Right lobe of liver (tissue), 4 donors: ENCODE measurements at regions not wholly inside any gene's neighbourhood (a gene's known extent, or its start where the extent isn't known, plus 50 kb on each side); places are given as distances from the start of the nearest gene placed in this dataset.

Experiments used
- CTCF ChIP-seq, 4 donors: fragments of 200-600 bp in 3 of 4; fragments of 450-650 bp in 1 of 4; IDR thresholded peaks; one replicate each; pipeline versions ENCODE4 v1.5.1 to v1.8.0; 2016 to 2022; ENCODE audit warnings: antibody characterized with exemption in 4 of 4, mild to moderate bottlenecking in 2 of 4
- POLR2A ChIP-seq: fragments of 450-650 bp; IDR thresholded peaks from one replicate; pipeline ENCODE4 v1.6.1; 2017; ENCODE audit warnings: antibody characterized with exemption, mild to moderate bottlenecking
- donor health status: DM: no; HTN: no; CAD: no.
- donor health status: DM: no; HTN: no; CAD: no.
- donor health status: DM: no; HTN: yes; CAD: no.

- TF ChIP-seq POLR2A, result no peak
- no peak for TF ChIP-seq CTCF (IDR thresholded peaks at IDR 0.05)
Observed at GRCh38 chr10:131573256-131573655, 261.7 kb upstream of the TCERG1L start.
